MM.1S (cell line): ENCODE measurements at regions not wholly inside any gene's neighbourhood (a gene's known extent, or its start where the extent isn't known, plus 50 kb on each side); places are given as distances from the start of the nearest gene placed in this dataset.

ENCODE experiments used
- CTCF ChIP-seq: fragments of 300-600 bp; sonication (generic); IDR thresholded peaks from 2 replicates; pipeline ENCODE4 v1.5.1; 2016; ENCODE audit warnings: antibody characterized with exemption, low read length, mixed read lengths
- EZH2 ChIP-seq: fragments of 300-600 bp; sonication (generic); optimal IDR thresholded peaks from 2 replicates; pipeline ENCODE3; 2017; ENCODE audit warnings: low read depth, mild to moderate bottlenecking, antibody characterized with exemption, low read length, mixed read lengths
- EZH2phosphoT487 ChIP-seq: fragments of 300-600 bp; sonication (generic); IDR thresholded peaks from 2 replicates; pipeline ENCODE4 v1.6.1; 2018; ENCODE audit warnings: antibody characterized with exemption, low read length

- TF ChIP-seq EZH2 = no peak
- no peak for TF ChIP-seq CTCF
- TF ChIP-seq EZH2phosphoT487 = no peak
Measured at GRCh38 chr11:128188346-128189004, 398.9 kb downstream of the ETS1 start.
